Activated T-helper 1 cell treated with anti-CD3 and anti-CD28 coated beads, Interleukin-2, amount 50 U/mL, for 16 hours (primary cell): ENCODE measurements at regions not wholly inside any gene's neighbourhood (a gene's known extent, or its start where the extent isn't known, plus 50 kb on each side); places are given as distances from the start of the nearest gene placed in this dataset.
"Not testable (repeated sequence)": the region's sequence is repeated elsewhere in the genome, so short reads cannot be mapped to it uniquely, and the experiment has no call there.

Experiments
- DNase-seq, 2 donors: peaks; one replicate each; pipeline ENCODE4 v3.0.0-alpha.2; 2020; ENCODE audit warnings: low read depth in 1 of 2, low spot score in 1 of 2

DNA sequence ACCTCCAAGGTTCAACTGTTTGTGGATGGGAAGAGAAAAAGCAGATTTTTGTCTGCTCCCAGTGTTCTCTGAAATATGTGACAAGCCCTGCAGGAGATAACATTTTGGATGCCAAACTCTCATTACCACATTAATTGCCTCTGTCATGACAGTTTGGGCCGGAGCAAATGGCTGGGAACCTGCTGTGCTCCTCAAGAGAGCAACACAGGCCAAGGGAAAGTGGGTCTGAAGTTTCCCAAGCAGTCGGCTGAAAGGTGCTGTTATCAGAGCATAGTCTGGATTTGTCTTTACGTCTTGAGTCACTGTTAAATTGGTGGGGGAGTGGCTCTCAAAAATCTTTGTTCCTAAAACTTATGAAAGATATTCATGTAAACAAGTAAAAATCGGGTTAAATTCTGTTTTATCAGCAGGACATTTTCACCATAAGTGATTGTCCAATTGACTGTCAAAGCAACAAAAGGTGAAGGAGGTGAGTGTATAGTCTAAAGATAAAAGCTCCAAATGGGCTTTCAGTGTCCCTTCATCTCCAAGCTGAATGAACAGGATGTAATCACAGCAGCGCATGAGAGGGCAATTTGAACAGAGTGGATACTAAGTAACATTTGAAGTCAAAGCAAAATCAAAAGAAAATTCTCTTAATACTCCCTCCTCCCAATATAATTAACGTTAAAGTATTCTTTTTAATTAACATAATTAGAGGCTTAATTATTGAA, 844.8 kb downstream of the PCDH17 start:
- no peak for DNase-seq

DNA sequence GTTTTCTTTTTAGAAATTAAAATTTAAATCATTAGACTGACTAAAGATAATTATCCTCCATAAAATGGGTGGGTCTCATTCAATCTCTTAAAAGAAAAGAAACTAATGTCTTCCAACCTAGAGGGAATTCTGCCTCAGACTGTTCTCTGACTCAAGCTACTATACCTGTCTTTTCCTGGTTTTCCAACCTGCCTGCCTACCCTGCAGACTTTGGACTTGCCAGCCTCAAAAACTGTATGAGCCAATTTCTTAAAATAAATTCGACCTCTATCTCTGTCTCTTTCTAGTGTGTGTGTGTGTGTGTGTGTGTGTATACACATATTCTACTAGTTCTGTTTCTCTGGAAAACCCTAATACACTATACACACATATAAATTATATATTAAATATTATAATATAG, 847.3 kb downstream of the PCDH17 start:
- no peak for DNase-seq

- DNase-seq = no peak
These were observed 848.5 kb downstream of the PCDH17 start for GRCh38 chr13:58480061-58480460.

DNA sequence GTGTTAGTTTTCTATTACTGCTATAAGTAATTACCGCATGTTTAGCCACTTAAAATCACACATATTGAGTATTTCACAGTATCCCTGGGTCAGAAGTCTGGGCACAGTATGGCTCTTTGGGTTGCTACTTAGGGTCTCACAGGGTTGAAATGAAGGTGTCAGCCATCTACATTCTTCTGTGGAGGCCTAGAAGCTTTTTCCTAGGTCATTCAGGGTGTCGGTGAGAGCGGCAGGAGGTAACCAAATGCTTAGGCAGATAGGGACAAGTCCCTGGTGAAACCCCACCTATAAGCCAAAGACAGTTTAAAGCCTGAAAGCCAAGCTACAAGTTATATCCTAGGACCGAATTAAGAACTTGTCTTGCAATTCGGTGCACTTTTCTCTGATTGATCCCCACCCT, 856.7 kb downstream of the PCDH17 start:
- no peak for DNase-seq

DNA sequence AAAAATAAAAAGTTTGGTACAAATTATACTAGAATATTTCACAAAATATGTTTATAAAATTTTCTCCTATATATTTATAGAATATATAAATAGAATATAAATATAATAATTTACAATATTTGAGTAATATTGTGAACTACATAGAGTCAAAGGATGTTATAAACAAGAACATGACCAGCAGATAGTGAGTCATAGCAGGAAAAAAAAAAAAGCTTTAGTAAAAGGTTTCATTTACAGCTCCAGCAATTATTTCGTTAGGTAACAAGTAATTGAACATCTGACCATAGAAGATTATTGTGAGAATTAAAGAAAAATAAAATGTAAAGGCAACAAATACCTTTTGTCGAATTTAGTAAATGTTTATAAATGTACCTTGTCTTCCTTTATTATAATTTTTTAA, 864.1 kb downstream of the PCDH17 start:
- no peak for DNase-seq

DNA sequence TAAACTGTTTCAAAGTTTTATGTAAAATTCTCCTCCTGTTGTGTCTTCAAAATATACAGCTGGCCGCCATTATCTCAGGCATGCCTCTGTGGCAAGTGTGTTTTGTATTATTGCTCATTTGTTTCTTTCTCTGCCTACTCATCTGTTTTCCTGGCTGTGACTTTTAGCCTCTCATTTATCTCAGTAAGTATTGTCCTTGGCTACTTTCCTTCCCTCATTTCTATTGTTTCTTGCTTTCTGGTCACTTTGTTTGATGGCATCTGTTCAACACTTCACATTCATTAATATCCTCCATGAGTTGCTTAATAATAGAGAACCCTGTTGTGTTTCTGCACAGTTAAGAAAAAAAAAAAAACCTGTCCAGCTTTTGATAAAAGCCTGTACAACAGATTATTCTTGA, 869.4 kb downstream of the PCDH17 start:
- no peak for DNase-seq

GRCh38 chr13:58504202-58504700, 872.7 kb downstream of the PCDH17 start:
- not testable (repeated sequence) for DNase-seq

- not testable (repeated sequence) for DNase-seq
These were observed 873.8 kb downstream of the PCDH17 start for GRCh38 chr13:58505262-58505920.

DNA sequence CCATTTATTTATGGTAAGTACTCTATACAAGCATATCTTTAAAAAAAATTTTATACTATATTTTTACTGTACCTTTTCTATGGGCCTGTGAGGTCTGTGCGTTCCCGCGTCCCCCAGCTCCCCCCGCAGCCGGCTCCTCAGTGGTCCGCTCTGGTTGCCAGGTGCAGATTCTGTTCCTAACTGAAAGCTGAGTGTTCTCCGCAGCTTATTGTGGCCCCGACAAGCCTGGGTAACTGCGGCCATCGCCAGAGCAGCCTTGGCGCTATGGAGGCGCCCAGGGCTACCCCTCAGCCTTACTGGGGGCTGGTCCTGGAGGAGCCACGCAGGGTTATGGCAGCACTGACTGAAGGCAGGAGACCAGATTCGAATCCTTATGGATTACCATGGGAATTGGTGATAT, 896.8 kb downstream of the PCDH17 start:
- no peak for DNase-seq

DNA sequence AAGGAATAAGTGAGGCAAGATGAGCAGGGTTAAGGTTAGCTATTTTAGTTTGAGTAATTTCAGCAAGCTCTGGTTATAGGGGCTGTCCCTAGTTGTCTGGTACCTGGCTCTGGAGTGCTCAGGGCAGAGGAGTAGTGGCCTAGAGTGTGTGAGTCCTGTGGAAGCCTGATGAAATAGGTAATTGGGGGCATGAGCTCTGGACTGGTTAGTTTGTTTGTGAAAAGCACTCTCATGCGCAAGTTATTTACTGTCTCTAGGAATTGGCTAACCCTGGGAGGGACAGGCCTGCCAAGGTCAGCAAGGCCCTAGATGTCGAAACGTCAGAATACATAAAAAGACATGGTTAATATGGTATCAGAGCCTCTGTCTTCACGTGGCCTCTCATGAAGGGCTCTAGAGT, 900.1 kb downstream of the PCDH17 start:
- DNase-seq = no peak

GRCh38 chr13:58542530-58542929, 911.0 kb downstream of the PCDH17 start:
- no peak for DNase-seq

- DNase-seq = no peak
These were observed 915.9 kb downstream of the PCDH17 start for GRCh38 chr13:58547419-58547818.

GRCh38 chr13:58566176-58566575, 934.6 kb downstream of the PCDH17 start:
- no peak for DNase-seq

DNA sequence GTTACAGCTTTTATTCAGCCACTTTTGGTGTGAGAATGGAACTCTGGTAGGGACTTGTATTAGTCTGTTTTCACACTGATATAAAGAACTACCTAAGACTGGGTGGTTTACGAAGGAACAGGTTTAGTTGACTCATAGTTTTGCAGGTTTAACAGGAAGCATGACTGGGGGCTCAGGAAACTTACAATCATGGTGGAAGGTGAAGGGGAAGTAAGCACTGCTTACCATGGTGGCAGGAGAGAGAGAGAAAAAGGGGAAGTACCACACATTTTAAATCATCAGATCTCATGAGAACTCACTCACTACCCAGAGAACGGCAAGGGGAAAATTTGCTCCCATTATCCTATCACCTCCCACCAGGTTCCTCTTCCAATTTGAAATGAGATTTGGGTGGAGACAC, 942.2 kb downstream of the PCDH17 start:
- no peak for DNase-seq

- DNase-seq = no peak
These were observed 943.2 kb downstream of the PCDH17 start for GRCh38 chr13:58574791-58575190.

- DNase-seq = no peak
These were observed 947.9 kb downstream of the PCDH17 start for GRCh38 chr13:58579468-58579867.

DNA sequence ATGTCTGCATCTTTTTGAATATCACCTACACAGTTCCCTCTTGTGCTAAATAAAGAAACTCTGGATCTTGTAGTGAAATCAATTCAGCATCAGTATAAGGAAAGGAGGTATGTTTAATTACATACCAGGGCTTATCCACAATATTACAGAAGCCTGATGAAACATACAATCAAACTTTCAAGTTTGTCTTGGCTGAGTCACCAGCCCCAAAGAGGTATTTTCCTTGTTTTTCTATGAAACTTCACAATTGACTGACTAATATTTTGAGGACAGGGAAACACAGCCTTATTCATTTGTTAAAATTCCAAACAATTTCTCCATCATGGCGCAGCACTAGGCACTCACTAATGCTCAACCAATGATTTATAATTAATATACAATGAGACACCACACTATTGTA, 952.4 kb downstream of the PCDH17 start:
- no peak for DNase-seq

GRCh38 chr13:58584610-58585009, 953.1 kb downstream of the PCDH17 start:
- DNase-seq = no peak

GRCh38 chr13:58587183-58587582, 955.6 kb downstream of the PCDH17 start:
- no peak for DNase-seq

GRCh38 chr13:58592052-58592451, 960.5 kb downstream of the PCDH17 start:
- DNase-seq = no peak

DNA sequence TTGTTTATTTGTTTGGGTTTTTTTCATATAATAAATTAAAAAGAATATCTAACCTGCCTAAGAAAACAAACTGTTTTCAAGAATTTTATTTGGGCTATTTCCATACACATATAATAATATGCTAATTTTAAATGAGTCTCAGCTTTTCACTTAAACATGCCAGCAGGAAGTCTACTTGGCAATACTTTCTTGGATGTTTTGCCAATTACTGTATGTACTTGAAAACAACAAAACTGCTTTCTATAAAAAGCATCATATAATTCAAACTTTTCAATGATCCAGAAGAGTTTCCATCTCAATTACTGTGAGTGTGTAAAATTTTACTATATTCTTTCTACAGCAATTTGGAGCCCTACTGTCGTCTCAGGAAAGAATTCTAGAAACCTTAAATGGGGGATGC, 961.2 kb downstream of the PCDH17 start:
- DNase-seq = no peak

GRCh38 chr13:58594747-58595600, 963.4 kb downstream of the PCDH17 start:
- DNase-seq = no peak
